ENCODE measurements at regions not wholly inside any gene's neighbourhood (a gene's known extent, or its start where the extent isn't known, plus 50 kb on each side); places are given as distances from the start of the nearest gene placed in this dataset.

- Histone ChIP-seq H3K27me3 (ENCODE audit: control insufficient read depth in 3 of 3, insufficient read depth in 3 of 3, low read length in 2 of 3) (no peaks in the 10 kb centered on the region), H3K36me3 (ENCODE audit: control insufficient read depth in 4 of 4, insufficient read depth in 4 of 4, low read length in 4 of 4) (no peaks in the 10 kb centered on the region), H3K9me3 (ENCODE audit: control insufficient read depth in 4 of 4, insufficient read depth in 3 of 4, low read length in 3 of 4) (peaks cover 0 to 3% (median 0%) of the 10 kb centered on the region in 4 donors), H3K9ac (ENCODE audit: insufficient read depth in 1 of 2, low read length in 2 of 2) (no peak overlapping the region), H3K4me3 (no peak overlapping the region), H3K27ac (ENCODE audit: low read depth in 1 of 2, low read length in 1 of 2) (no peak overlapping the region), H3K4me1 (ENCODE audit: control insufficient read depth in 5 of 5, insufficient read depth in 5 of 5, low read length in 5 of 5) (peaks cover 0 to 7% (median 0%) of the 10 kb centered on the region in 5 donors)
- TF ChIP-seq CTCF (IDR thresholded peaks at IDR 0.05; ENCODE audit: control extremely low read depth, extremely low read depth): no peak
- DNase-seq (no peak), ATAC-seq (ENCODE audit: insufficient read depth, low FRiP score) (no peak)
- 84 to 90% methylated on average over 13 of the region's 13 CpGs for WGBS, 2 donors
Observed at GRCh38 chr11:71311176-71311925, 59.0 kb upstream of the SHANK2 start.

- DNase-seq (no peak), ATAC-seq (ENCODE audit: insufficient read depth, low FRiP score) (no peak)
- Histone ChIP-seq H3K27ac (ENCODE audit: low read depth in 1 of 2, low read length in 1 of 2) (no peak overlapping the region), H3K4me1 (ENCODE audit: control insufficient read depth in 5 of 5, insufficient read depth in 5 of 5, low read length in 5 of 5) (peaks cover 0 to 7% (median 0%) of the 10 kb centered on the region in 5 donors), H3K27me3 (ENCODE audit: control insufficient read depth in 3 of 3, insufficient read depth in 3 of 3, low read length in 2 of 3) (no peaks in the 10 kb centered on the region), H3K9me3 (ENCODE audit: control insufficient read depth in 4 of 4, insufficient read depth in 3 of 4, low read length in 3 of 4) (peaks cover 0 to 3% (median 0%) of the 10 kb centered on the region in 4 donors), H3K36me3 (ENCODE audit: control insufficient read depth in 4 of 4, insufficient read depth in 4 of 4, low read length in 4 of 4) (no peaks in the 10 kb centered on the region), H3K4me3 (no peak overlapping the region), H3K9ac (ENCODE audit: insufficient read depth in 1 of 2, low read length in 2 of 2) (no peak overlapping the region)
- WGBS, 2 donors: 92 to 93% methylated on average over 4 of the region's 4 CpGs
- TF ChIP-seq CTCF (IDR thresholded peaks at IDR 0.05; ENCODE audit: control extremely low read depth, extremely low read depth): no peak
Observed at GRCh38 chr11:71310184-71310583, 57.8 kb upstream of the SHANK2 start.

GRCh38 chr11:71309611-71310010 is 57.2 kb upstream of the SHANK2 start:
- ATAC-seq (ENCODE audit: insufficient read depth, low FRiP score) (no peak), DNase-seq (no peak)
- peaks cover 0 to 3% (median 0%) of the 10 kb centered on the region in 4 donors for H3K9me3 ChIP-seq (ENCODE audit: control insufficient read depth in 4 of 4, insufficient read depth in 3 of 4, low read length in 3 of 4)

More at GRCh38 chr11:71309611-71310010, 57.2 kb upstream of the SHANK2 start:
- TF ChIP-seq CTCF (IDR thresholded peaks at IDR 0.05; ENCODE audit: control extremely low read depth, extremely low read depth): no peak
- Histone ChIP-seq H3K27ac (ENCODE audit: low read depth in 1 of 2, low read length in 1 of 2) (no peak overlapping the region), H3K4me1 (ENCODE audit: control insufficient read depth in 5 of 5, insufficient read depth in 5 of 5, low read length in 5 of 5) (peaks cover 0 to 7% (median 0%) of the 10 kb centered on the region in 5 donors), H3K9ac (ENCODE audit: insufficient read depth in 1 of 2, low read length in 2 of 2) (no peak overlapping the region), H3K27me3 (ENCODE audit: control insufficient read depth in 3 of 3, insufficient read depth in 3 of 3, low read length in 2 of 3) (no peaks in the 10 kb centered on the region), H3K4me3 (no peak overlapping the region), H3K36me3 (ENCODE audit: control insufficient read depth in 4 of 4, insufficient read depth in 4 of 4, low read length in 4 of 4) (no peaks in the 10 kb centered on the region)
- 90 to 95% methylated on average over 1 of the region's 1 CpG for WGBS, 2 donors

Measured in lung (tissue), 11 donors.